ENCODE measurements at regions not wholly inside any gene's neighbourhood (a gene's known extent, or its start where the extent isn't known, plus 50 kb on each side); places are given as distances from the start of the nearest gene placed in this dataset.
"Not testable (repeated sequence)": the region's sequence is repeated elsewhere in the genome, so short reads cannot be mapped to it uniquely, and the experiment has no call there.

DNA sequence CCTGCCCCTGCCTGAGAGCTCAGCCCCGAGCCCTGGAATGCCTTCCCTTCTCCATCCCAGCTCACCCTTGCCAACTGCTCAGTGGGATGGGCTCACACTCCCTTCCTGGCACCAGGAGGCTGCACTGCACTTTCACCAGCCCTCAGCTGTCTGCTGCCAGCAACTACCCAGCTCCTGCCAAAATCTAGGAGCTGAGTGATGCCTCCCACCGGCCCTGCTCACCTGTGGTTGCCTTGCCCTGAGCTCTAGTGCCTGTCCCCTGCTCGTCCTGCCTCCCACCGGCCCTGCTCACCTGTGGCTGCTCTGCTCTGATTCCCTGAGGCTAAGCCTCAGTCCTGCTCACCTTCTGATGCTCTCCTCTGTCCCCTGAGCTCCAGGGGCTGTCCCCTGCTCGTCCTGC is 119.8 kb downstream of the TMEM121 start:
- no peaks in the 10 kb centered on the region for H3K27me3 ChIP-seq (ENCODE audit: insufficient read depth, poor library complexity, severe bottlenecking)
- TF ChIP-seq, protein P1, sequence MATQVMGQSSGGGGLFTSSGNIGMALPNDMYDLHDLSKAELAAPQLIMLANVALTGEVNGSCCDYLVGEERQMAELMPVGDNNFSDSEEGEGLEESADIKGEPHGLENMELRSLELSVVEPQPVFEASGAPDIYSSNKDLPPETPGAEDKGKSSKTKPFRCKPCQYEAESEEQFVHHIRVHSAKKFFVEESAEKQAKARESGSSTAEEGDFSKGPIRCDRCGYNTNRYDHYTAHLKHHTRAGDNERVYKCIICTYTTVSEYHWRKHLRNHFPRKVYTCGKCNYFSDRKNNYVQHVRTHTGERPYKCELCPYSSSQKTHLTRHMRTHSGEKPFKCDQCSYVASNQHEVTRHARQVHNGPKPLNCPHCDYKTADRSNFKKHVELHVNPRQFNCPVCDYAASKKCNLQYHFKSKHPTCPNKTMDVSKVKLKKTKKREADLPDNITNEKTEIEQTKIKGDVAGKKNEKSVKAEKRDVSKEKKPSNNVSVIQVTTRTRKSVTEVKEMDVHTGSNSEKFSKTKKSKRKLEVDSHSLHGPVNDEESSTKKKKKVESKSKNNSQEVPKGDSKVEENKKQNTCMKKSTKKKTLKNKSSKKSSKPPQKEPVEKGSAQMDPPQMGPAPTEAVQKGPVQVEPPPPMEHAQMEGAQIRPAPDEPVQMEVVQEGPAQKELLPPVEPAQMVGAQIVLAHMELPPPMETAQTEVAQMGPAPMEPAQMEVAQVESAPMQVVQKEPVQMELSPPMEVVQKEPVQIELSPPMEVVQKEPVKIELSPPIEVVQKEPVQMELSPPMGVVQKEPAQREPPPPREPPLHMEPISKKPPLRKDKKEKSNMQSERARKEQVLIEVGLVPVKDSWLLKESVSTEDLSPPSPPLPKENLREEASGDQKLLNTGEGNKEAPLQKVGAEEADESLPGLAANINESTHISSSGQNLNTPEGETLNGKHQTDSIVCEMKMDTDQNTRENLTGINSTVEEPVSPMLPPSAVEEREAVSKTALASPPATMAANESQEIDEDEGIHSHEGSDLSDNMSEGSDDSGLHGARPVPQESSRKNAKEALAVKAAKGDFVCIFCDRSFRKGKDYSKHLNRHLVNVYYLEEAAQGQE (IDR thresholded peaks at IDR 0.05; ENCODE audit: insufficient replicate concordance, low read depth): no peak
- TF ChIP-seq SPI1 (IDR thresholded peaks at IDR 0.05; ENCODE audit: borderline replicate concordance, low read depth) (no peak), POLR2AphosphoS5 (IDR thresholded peaks at IDR 0.05; ENCODE audit: low read depth) (no peak), GABPA (IDR thresholded peaks at IDR 0.05; ENCODE audit: low read depth) (no peak)
- TF ChIP-seq, protein P2, sequence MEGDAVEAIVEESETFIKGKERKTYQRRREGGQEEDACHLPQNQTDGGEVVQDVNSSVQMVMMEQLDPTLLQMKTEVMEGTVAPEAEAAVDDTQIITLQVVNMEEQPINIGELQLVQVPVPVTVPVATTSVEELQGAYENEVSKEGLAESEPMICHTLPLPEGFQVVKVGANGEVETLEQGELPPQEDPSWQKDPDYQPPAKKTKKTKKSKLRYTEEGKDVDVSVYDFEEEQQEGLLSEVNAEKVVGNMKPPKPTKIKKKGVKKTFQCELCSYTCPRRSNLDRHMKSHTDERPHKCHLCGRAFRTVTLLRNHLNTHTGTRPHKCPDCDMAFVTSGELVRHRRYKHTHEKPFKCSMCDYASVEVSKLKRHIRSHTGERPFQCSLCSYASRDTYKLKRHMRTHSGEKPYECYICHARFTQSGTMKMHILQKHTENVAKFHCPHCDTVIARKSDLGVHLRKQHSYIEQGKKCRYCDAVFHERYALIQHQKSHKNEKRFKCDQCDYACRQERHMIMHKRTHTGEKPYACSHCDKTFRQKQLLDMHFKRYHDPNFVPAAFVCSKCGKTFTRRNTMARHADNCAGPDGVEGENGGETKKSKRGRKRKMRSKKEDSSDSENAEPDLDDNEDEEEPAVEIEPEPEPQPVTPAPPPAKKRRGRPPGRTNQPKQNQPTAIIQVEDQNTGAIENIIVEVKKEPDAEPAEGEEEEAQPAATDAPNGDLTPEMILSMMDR (IDR thresholded peaks at IDR 0.05; ENCODE audit: insufficient read depth, low read length): no peak
- no peak overlapping the region for H3K4me3 ChIP-seq (replicated peaks; ENCODE audit: insufficient read depth, low read length)
- no peak overlapping the region for H3K27ac ChIP-seq (replicated peaks)
- DNase-seq (ENCODE audit: low read depth in 1 of 2, low spot score in 1 of 2): no peak

DNA sequence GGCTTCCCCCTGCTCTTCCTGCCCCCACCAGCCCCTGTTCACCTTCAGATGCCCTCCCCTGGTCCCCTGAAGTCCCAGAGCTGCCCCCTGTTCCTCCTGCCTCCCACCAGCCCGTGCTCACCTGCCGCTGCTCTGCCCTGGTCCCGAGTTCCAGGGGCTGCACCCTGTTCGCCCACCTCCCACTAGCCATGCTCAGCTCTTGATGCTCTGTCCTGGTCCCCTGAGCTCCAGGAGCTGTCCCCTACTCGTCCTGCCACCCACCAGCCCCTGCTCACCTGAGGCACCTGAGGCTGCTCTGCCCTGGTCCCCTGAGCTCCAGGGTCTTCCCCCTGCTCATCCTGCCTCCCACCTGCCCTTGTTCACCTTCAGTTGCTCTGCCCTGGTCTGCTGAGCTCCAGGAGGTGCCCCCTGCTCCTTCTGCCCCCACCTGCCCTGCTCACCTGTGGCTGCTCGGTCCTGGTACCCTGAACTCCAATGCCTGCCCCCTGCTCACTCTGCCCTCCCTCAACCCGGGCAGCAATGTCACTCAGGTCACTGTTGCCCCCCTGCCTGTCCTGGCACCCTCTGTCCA is 120.4 kb downstream of the TMEM121 start:
- not testable (repeated sequence) for DNase-seq (ENCODE audit: low read depth in 1 of 2, low spot score in 1 of 2); H3K27me3 ChIP-seq (ENCODE audit: insufficient read depth, poor library complexity, severe bottlenecking); H3K4me3 ChIP-seq (replicated peaks; ENCODE audit: insufficient read depth, low read length); H3K27ac ChIP-seq (replicated peaks)

DNA sequence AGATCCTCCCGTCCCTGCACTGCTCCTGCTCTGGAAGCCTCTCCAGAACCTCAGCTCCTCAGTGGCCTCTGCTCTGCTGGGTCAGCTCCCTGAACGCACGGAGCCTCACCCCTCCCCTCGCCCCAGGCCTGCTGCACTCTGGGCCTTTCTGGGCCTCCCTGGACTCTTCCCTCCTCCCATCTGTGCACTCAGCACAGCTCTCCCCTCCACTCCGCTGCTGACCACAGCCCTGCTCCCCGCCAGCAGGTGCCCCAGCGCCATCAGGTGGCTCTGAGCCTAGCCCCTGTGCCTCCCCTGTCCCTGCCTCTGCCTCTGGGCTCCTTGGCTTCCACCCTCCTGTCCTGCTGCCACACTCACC is 121.0 kb downstream of the TMEM121 start:
- H3K4me3 ChIP-seq (replicated peaks; ENCODE audit: insufficient read depth, low read length); DNase-seq (ENCODE audit: low read depth in 1 of 2, low spot score in 1 of 2); H3K27ac ChIP-seq (replicated peaks); H3K27me3 ChIP-seq (ENCODE audit: insufficient read depth, poor library complexity, severe bottlenecking): not testable (repeated sequence)

DNA sequence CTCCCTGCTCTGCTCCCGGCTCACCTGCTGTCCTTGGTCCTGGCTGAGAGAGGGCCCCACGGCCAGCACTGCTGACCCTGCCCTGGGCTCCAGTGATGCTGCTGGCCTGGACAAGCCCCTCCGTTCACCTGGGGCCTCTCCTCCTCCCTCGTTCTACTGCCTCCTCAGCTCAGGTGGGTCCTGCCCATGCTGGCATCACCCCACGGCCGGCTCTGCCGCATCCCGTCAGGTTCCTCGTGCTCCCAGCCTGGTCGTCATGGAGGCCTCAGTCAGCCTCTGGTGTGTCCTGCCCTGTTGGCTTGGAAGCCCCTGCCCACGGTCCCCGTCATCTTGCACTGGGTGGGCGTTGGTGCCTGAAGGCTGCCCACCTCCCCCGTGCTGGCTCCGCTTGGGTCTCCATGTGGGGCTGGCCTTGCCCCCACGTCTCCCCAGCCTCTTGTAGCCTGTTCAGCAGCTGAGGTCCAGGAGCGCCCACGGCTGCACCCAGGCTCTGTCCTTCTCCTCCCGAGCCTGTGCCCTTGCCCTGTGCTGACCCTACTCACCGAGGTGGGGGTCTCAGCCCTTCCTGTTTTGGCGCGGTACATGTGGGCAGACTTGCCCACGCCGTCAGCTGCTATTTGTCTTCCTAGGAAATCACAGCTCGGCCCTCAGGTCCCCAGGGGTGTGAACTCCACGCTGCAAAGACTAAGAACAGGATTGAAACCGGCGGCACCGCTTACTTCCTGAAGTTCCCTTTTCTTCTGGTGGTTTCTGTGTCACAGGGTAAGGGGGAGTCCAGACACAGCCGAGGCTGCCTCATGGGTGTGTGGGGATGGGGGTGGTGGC is 121.6 kb downstream of the TMEM121 start:
- DNase-seq (ENCODE audit: low read depth in 1 of 2, low spot score in 1 of 2): no peak
- no peaks in the 10 kb centered on the region for H3K27me3 ChIP-seq (ENCODE audit: insufficient read depth, poor library complexity, severe bottlenecking)
- TF ChIP-seq, protein P1 (IDR thresholded peaks at IDR 0.05; ENCODE audit: insufficient replicate concordance, low read depth): peak; percentile 63
- TF ChIP-seq, protein P2 (IDR thresholded peaks at IDR 0.05; ENCODE audit: insufficient read depth, low read length): no peak
- H3K27ac ChIP-seq (replicated peaks): no peak overlapping the region
- no peak overlapping the region for H3K4me3 ChIP-seq (replicated peaks; ENCODE audit: insufficient read depth, low read length)

DNA sequence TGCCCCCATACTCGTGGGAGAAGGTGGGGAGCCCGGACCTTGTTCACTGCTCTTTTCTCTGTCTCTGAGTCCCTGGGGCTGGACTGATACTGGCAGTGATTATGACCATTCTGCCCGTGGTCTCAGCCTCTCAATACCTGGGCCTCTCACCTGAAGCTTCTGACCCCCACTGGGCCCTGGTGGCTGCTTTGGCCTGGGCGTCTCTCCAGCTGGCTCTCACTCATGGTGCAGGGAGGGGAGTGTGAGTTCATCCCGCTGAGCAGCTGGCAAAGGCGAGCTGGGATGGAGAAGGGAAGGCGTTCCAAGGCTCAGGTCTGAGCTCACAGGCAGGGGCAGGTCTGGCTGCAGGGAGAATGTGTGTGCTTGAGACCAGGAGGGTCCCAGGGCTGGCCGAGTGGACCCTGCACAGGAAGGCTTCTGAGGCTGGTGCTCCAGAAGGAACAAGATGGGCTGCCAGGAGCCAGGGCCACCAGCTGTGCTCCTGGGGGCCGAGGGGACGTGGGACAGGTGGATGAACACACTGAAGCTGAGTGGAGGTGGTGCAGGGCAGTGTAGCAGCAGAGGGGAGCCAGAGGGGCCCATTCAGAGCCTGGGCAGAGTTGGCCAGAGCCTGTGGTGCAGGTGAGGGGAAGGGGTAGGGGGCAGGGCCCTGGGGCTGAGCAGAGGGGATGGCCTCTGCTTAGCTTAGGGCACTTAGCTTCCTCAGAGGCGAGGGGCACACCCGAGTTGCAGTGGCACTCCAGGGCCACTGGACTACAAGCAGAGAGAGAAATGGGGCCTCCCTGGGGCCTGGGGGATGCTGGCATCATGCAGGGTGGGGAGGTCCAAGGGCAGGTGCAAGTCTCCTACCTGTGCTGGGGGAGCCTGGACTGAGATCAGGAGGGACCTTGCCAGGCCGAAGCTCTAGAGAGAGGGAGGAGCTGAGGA is 122.5 kb downstream of the TMEM121 start:
- not testable (repeated sequence) for DNase-seq (ENCODE audit: low read depth in 1 of 2, low spot score in 1 of 2); H3K4me3 ChIP-seq (replicated peaks; ENCODE audit: insufficient read depth, low read length); H3K27ac ChIP-seq (replicated peaks); H3K27me3 ChIP-seq (ENCODE audit: insufficient read depth, poor library complexity, severe bottlenecking)

DNA sequence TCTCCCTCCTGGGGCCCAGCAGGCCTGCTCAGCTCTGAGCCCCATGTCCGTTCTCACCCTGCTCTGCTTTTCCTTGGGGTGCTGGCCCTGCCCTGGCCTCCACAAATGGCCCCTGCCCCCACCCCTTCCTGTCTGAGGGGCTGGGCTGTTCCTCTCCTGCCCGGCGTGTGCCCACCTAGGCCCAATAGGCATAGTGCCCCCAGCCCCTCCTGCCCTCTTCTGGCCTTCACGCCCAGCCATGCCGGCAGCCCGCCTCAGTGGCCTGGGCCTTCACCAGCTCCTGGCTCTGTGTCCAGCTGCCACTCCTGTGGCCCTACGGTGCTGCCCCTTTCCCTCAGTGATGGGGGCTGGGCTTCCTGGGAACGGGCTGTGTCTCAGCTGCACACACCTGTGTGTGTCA is 125.9 kb downstream of the TMEM121 start:
- DNase-seq (ENCODE audit: low read depth in 1 of 2, low spot score in 1 of 2); H3K27me3 ChIP-seq (ENCODE audit: insufficient read depth, poor library complexity, severe bottlenecking); H3K27ac ChIP-seq (replicated peaks); H3K4me3 ChIP-seq (replicated peaks; ENCODE audit: insufficient read depth, low read length): not testable (repeated sequence)

DNA sequence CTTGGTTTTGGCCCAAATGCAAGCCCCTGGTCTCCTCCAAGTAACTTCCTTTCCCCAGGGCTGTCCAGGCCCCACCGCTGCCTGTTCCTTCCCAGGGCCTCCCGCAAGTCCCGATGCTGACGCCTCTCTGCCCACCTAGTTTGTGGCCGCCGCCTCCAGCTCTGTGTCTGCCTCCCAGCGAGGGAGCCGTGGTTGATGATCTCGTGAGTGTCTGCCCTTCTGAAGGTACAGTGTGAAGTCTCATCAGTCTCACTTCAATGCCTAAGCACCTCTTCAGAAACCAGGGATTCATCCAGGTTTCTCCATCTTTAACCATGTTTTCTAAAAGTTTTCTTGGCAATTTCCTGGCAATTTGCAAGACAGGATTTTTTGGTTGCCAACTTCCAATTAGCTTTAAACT is 127.5 kb downstream of the TMEM121 start:
- H3K27me3 ChIP-seq (ENCODE audit: insufficient read depth, poor library complexity, severe bottlenecking); DNase-seq (ENCODE audit: low read depth in 1 of 2, low spot score in 1 of 2); H3K27ac ChIP-seq (replicated peaks); H3K4me3 ChIP-seq (replicated peaks; ENCODE audit: insufficient read depth, low read length): not testable (repeated sequence)

DNA sequence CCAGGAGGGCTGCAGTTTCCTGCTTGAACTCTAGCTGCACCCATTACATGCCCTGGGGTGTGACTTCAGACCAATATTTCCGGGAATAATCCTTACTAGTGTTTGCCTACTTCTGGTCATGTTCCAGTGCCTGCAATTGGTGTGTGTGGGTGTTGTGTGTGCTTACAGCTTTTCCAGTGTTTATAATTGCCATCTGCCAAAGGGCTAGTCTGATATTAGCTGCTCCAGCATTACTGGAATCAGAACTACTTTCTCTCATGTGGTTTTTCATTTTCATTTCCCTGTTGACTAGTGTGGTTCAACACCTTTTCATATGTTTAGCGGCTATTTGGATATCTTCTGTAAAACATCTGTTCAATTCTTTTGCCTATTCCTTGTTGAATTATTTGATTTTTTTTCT is 132.9 kb downstream of the TMEM121 start:
- not testable (repeated sequence) for DNase-seq (ENCODE audit: low read depth in 1 of 2, low spot score in 1 of 2); H3K27me3 ChIP-seq (ENCODE audit: insufficient read depth, poor library complexity, severe bottlenecking); H3K27ac ChIP-seq (replicated peaks); H3K4me3 ChIP-seq (replicated peaks; ENCODE audit: insufficient read depth, low read length)
